CD4-positive, alpha-beta T cell treated with Interleukin-10 for 1 hour (primary cell): ENCODE measurements at regions not wholly inside any gene's neighbourhood (a gene's known extent, or its start where the extent isn't known, plus 50 kb on each side); places are given as distances from the start of the nearest gene placed in this dataset.

Experiments used
- DNase-seq: peaks from one replicate; pipeline ENCODE4 v3.0.0-alpha.2; 2020

- DNase-seq: no peak
Measured at GRCh38 chr5:118022062-118022461, 966.3 kb downstream of the DTWD2 start.

- no peak for DNase-seq
Measured at GRCh38 chr5:118017536-118017935, 970.8 kb downstream of the DTWD2 start.

GRCh38 chr5:118016396-118016795 lies 972.0 kb downstream of the DTWD2 start:
- DNase-seq: no peak

DNA sequence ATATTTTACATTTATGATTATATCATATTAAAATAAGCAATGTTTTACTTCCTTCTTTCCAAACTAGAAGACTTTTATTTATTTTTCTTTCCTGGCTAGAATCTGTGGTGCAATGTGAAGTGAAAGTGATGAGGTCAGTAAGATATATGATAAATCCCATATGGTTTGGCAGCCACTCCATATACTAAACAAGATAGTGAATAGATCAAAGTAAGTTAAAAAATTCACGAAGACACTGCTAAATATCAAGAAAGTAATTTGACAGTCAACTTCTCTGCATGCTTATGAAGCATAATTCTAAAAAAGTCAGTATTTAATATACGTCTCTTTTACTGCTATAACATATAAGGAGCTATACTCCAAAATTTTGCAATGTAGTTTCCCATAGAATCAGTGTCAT lies 972.8 kb downstream of the DTWD2 start:
- DNase-seq: no peak

DNA sequence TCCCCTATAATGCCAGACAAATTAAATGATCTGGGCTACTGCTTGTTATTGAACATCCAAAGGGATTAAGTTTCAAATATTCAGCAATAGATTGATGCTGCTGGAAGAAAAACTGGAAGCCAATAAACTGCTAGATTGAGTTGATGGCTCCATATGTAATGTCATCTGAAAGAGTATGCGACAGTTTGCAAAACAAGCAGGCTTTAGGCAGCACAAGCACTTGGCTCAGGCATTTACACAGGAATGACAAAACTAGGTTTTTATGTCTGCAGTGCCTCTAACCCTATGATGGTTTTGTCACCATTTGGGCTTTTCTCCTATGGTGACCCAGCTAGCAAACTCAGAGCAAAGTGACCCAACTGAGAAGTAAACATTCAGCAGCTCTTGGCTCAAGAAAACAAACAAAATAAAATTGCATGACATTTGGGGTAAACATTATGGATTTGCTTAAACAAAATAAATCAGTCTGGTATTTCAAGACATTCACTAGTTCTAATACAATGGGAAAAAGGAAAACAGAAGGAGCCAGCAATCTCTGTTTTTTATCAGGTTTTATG lies 978.5 kb downstream of the DTWD2 start:
- DNase-seq: no peak

DNA sequence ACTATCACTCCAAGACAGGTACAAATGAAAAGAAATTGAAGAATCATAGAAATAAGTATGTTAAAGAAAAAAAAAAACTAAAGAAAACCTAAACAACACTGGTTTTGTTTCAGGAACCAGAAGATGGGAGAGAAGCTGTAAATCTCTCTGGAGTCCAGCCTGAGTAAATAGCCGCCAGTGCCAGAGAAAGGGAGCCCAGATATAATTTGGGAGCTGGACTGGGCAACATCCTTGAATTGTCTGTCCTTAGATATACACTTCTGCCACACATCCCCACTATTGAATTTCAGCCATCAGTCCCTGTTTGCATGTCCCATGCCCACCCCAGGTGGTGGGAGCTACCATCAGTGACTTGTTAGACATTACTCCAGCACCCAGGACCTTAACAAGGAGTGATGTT lies 979.6 kb downstream of the DTWD2 start:
- no peak for DNase-seq

DNA sequence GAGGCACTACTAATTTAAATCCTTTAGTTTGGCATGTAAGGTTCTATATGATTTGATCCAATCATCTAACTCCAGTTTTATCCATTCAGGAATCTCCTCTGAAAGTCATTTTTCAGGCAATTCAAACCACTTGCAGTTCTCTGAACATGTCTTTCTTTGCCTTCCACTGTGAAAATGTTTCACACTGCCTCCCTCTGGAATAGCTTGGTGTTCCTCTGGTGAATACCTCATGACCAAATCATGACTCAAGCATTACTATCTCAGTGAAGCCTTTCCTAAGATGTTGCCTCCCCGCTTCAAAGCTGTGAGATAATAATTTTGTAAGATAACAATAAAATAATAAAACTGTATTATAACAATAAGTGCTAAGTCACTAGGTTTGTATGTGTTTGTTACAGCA lies 981.1 kb downstream of the DTWD2 start:
- DNase-seq: no peak

GRCh38 chr5:118006219-118006618 lies 982.1 kb downstream of the DTWD2 start:
- no peak for DNase-seq

DNA sequence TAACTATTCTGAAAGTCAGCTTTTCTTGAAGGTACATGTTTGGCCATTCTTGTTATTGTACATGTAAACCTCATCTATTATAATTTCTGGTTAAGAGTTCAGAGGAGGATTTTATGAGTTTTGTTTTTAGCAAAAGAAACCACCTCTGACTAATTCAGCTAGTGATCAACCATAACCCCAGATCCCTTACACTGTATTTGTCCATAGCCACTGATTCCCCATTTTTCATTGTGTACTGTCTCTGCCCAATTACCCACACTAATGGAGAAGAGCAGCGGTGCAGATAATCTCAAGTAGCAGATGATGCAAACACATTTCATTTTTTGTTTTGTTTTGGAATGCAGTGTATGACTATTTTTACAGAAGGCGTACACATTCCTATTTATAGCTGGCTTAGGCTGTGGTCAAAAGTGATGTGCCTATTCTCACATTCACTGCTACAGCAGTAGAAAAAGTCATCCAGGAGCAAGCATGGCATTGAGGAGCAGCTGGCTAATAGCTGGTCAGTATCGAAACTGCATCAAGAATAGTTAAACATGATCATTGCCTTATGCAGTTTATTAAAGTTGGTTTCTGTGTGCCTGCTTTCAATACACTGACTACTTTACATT lies 988.3 kb downstream of the DTWD2 start:
- no peak for DNase-seq

DNA sequence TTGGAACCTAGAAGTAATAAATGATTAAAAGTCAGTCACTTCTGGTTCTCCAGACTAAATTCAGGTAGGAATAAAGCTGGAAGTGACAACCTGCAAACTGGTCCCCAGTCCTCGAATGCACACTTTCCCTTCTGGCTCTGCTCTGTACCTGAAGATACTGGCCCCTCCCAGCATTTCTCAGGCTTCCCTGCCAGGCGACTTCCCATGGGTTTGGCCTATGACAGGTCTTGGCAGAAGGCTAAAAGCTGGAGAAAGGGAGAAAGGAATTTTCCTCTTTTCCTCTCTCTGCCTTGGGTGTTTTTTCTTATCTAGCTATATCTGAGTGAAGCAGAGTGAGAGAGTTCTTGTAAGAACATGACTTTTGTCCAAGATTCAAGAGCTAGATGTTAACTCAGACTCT lies 1005.7 kb downstream of the DTWD2 start:
- DNase-seq: no peak

DNA sequence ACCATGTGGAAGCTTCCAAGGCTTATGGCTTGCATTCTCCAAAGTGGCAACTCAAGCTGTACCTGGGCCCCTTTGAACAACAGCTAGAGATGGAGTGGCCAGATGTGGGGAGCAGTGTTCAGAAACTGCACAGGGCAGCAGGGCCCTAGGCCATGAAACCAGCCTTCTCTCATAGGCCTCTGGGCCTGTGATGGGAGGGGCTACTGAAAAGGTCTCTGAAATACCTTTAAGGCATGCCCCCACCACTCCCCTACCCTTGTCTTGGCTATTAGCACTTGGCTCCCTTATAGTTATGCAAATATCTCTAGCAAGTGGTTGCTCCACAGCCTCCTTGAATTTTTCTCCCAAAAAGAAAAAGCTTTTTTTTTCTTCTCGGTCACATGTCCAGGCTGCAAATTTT lies 1014.6 kb downstream of the DTWD2 start:
- no peak for DNase-seq

DNA sequence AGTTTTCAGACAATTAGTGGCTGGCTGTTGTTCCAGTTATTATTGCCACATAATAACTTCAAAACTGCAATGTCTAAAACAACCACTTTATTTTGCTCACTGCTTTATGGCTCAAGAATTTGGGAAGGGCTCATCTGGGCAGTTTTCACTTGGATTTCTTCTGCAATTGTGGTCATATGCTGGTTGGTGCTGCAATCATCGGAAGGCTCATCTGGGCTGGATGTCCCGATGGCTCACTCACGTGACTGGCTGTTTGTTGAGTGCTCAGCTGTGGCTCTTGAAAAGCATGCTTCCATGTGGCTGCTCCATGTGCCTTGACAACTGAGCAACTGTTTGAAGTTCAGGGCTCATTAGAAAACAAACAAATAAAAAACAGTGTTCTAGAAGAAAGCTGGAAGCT lies 1032.5 kb downstream of the DTWD2 start:
- no peak for DNase-seq

GRCh38 chr5:117954331-117954730 lies 1034.0 kb downstream of the DTWD2 start:
- no peak for DNase-seq

GRCh38 chr5:117953272-117953671 lies 1035.1 kb downstream of the DTWD2 start:
- DNase-seq: no peak

DNA sequence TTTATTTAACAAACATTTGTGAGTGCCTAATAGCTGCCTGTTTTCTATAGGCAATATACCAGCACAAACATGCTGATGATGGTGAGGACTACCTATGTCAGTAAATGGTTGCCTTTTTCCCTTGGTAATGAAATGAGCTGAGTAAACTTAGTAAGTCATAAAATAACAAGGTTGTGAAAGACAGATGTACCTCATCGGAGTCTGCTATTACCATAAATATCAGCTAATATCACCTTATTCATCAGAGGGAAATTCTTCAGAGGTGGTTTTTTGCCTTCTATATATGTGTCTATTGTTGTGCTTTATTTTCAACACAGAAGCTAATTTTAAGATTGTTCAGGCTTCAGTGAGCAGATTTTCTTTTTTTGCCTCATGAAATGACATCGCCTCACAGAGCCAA lies 1040.5 kb downstream of the DTWD2 start:
- no peak for DNase-seq

DNA sequence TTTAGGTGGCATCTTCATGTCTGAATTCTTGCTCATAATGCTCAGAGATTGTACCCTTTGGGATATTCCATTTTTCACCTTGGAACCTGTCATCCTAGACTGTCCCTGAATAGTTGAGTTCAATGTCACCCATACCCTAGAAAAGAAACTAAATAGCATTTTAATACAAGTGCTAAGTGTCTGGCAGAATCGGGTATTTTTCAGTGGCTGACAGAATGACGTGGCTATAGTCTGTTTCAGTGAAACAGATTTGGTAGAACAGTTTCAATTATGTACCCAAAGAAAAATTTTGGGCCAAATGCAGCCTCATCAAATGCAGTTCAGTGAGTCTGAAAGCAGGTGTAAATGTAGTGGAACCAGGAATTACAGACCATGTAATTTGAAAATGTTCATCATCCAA lies 1041.2 kb downstream of the DTWD2 start:
- no peak for DNase-seq

DNA sequence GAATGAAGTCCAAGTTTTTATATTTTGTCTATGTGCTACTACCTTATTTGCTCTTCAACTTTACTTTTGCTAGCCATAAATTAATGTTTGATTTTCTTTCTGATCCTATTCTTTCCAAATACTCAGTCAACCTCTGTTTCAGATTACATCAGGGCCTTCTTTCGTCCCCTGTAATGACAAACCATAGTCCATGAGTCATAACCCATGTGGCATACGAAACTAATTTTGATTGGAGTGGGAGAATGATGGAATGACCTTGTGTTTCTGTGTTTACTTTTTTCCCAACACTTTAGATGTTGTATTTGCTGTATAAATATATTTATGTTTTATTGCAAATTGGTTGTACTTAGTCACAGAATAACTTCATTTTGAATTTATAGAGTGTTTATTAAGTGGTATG lies 1043.1 kb downstream of the DTWD2 start:
- DNase-seq: no peak

DNA sequence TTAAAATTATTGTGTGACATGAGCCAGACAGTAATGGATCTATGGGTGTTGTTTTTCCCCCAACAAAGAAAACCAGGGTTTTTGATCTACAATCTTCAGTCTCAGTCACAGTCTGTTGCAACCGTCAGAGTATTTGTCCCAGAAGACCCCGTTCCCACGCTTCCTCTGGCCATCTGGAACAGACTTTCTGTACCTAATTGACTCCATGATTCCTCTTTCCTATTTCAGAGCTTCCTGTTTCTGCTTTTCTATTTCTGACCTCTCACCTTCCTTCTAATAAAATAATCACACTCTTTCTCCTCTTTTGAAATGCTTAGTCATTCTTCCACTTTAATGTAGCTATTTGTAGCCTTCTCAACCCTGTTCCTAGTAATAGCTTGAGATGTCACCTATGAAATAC lies 1044.8 kb downstream of the DTWD2 start:
- no peak for DNase-seq

GRCh38 chr5:117942861-117943519 lies 1045.4 kb downstream of the DTWD2 start:
- no peak for DNase-seq

DNA sequence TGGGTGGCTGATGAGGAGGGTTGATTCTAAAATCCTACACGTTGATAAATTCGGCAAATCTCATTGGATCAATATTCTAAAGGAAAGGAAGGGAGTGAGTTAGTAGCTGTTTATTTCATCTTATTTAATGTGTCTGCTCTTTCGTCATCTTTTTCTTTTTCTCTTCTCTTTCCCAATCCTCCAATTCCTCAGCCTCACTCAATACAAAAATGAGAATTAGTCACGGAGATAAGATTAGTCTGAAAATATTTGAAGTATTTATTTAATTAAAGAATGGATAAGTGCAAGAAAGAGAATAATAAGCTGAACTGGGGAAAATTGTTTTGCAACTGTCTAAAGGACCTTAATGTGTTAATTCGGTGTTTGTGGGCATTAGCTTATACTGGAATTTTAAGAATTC lies 1095.1 kb downstream of the DTWD2 start:
- DNase-seq: no peak

GRCh38 chr5:117892360-117892759 lies 1096.0 kb downstream of the DTWD2 start:
- DNase-seq: no peak

- DNase-seq: no peak
Measured at GRCh38 chr5:117889596-117889995, 1098.8 kb downstream of the DTWD2 start.

GRCh38 chr5:117888688-117889087 lies 1099.7 kb downstream of the DTWD2 start:
- DNase-seq: no peak

GRCh38 chr5:117881426-117882230 lies 1106.7 kb downstream of the DTWD2 start:
- DNase-seq: no peak
